ENCODE measurements at regions not wholly inside any gene's neighbourhood (a gene's known extent, or its start where the extent isn't known, plus 50 kb on each side); places are given as distances from the start of the nearest gene placed in this dataset.
A peak's percentile ranks its signal among the peaks of the same experiment; 100 is the strongest.

GRCh38 chr1:203571661-203572060 lies 55.0 kb upstream of the ATP2B4 start:
- H3K79me2 ChIP-seq (replicated peaks; ENCODE audit: insufficient read depth, low read length): no peaks in the 10 kb centered on the region
- no peaks in the 10 kb centered on the region for H3K27me3 ChIP-seq (ENCODE audit: insufficient read depth, low read depth, low read length)

GRCh38 chr1:203572134-203572625 lies 54.5 kb upstream of the ATP2B4 start:
- no peaks in the 10 kb centered on the region for H3F3A ChIP-seq (ENCODE audit: insufficient read depth, low read length, poor library complexity, severe bottlenecking)
- H3K9me3 ChIP-seq (ENCODE audit: low read length): no peaks in the 10 kb centered on the region
- H2AFZ ChIP-seq (ENCODE audit: low read depth, low read length): peak overlapping the region; percentile 15
- no peak overlapping the region for H3K4me3 ChIP-seq (ENCODE audit: low read length)
- H4K20me1 ChIP-seq (ENCODE audit: insufficient read depth): no peaks in the 10 kb centered on the region
- no peaks in the 10 kb centered on the region for H3K36me3 ChIP-seq (ENCODE audit: insufficient read depth, low read length)
- H3K27me3 ChIP-seq (ENCODE audit: insufficient read depth, low read depth, low read length): no peaks in the 10 kb centered on the region
- H3K4me2 ChIP-seq (ENCODE audit: low read length): no peak overlapping the region
- peak overlapping the region; percentile 42 for H3K27ac ChIP-seq (ENCODE audit: low read length)
- TF ChIP-seq SMC3 (conservative IDR thresholded peaks at IDR 0.05; ENCODE audit: poor library complexity): no peak
- TF ChIP-seq EP300 (conservative IDR thresholded peaks at IDR 0.05; ENCODE audit: poor library complexity, severe bottlenecking): peak; percentile 28
- no peaks in the 10 kb centered on the region for H3K79me2 ChIP-seq (replicated peaks; ENCODE audit: insufficient read depth, low read length)
- peak overlapping the region; percentile 10 for H3K9ac ChIP-seq (ENCODE audit: low read length)
- H3K9me2 ChIP-seq (ENCODE audit: insufficient read depth, low read length): no peaks in the 10 kb centered on the region

More at GRCh38 chr1:203571661-203572060, 55.0 kb upstream of the ATP2B4 start:
- no peaks in the 10 kb centered on the region for H3K9me2 ChIP-seq (ENCODE audit: insufficient read depth, low read length)
- H3K4me2 ChIP-seq (ENCODE audit: low read length): no peak overlapping the region
- peak overlapping the region; percentile 10 for H3K9ac ChIP-seq (ENCODE audit: low read length)
- H4K20me1 ChIP-seq (ENCODE audit: insufficient read depth): no peaks in the 10 kb centered on the region
- H3K9me3 ChIP-seq (ENCODE audit: low read length): no peaks in the 10 kb centered on the region
- H3K36me3 ChIP-seq (ENCODE audit: insufficient read depth, low read length): no peaks in the 10 kb centered on the region
- H3F3A ChIP-seq (ENCODE audit: insufficient read depth, low read length, poor library complexity, severe bottlenecking): no peaks in the 10 kb centered on the region
- peak overlapping the region; percentile 15 for H2AFZ ChIP-seq (ENCODE audit: low read depth, low read length)
- TF ChIP-seq POLR2AphosphoS5 (IDR thresholded peaks at IDR 0.05): no peak
- no peak for TF ChIP-seq TAF1 (IDR thresholded peaks at IDR 0.05; ENCODE audit: low read depth)
- TF ChIP-seq REST (IDR thresholded peaks at IDR 0.05; ENCODE audit: borderline replicate concordance): no peak
- TF ChIP-seq EZH2 (IDR thresholded peaks at IDR 0.05; ENCODE audit: borderline replicate concordance, insufficient read depth, low read length, poor library complexity, severe bottlenecking): no peak
- TF ChIP-seq MXI1 (conservative IDR thresholded peaks at IDR 0.05; ENCODE audit: poor library complexity, severe bottlenecking): no peak
- TF ChIP-seq EP300 (conservative IDR thresholded peaks at IDR 0.05; ENCODE audit: poor library complexity, severe bottlenecking): no peak
- no peak for TF ChIP-seq RAD21 (conservative IDR thresholded peaks at IDR 0.05)
- TF ChIP-seq SMC3 (conservative IDR thresholded peaks at IDR 0.05; ENCODE audit: poor library complexity): no peak
- no peak for TF ChIP-seq CTCF (IDR thresholded peaks at IDR 0.05; ENCODE audit: poor library complexity, severe bottlenecking)
- H3K27ac ChIP-seq (ENCODE audit: low read length): peak overlapping the region; percentile 42
- H3K4me3 ChIP-seq (ENCODE audit: low read length): no peak overlapping the region

Data from neural cell (in vitro differentiated cells).